ENCODE measurements at regions not wholly inside any gene's neighbourhood (a gene's known extent, or its start where the extent isn't known, plus 50 kb on each side); places are given as distances from the start of the nearest gene placed in this dataset.

- no peak for DNase-seq
- ATAC-seq (ENCODE audit: poor library complexity): no peak
Observed at GRCh38 chr2:52884761-52885352, 882.7 kb upstream of the CHAC2 start.

GRCh38 chr2:52882974-52883373, 884.6 kb upstream of the CHAC2 start:
- no peak for ATAC-seq (ENCODE audit: poor library complexity)
- no peak for DNase-seq
- intact Hi-C loops (cut with DNase I): no loop called here

More at GRCh38 chr2:52884761-52885352, 882.7 kb upstream of the CHAC2 start:
- intact Hi-C loops (cut with DNase I): no loop called here

GRCh38 chr2:52881606-52882005, 886.0 kb upstream of the CHAC2 start:
- intact Hi-C loops (cut with DNase I): no loop called here
- ATAC-seq (ENCODE audit: poor library complexity) (no peak), DNase-seq (no peak)

- DNase-seq (no peak), ATAC-seq (ENCODE audit: poor library complexity) (peak; percentile 75)
- intact Hi-C loops (cut with DNase I): no loop called here
Observed at GRCh38 chr2:52880872-52881271, 886.7 kb upstream of the CHAC2 start.

GRCh38 chr2:52879561-52879960, 888.0 kb upstream of the CHAC2 start:
- intact Hi-C loops (cut with DNase I): no loop called here
- DNase-seq (no peak), ATAC-seq (ENCODE audit: poor library complexity) (no peak)

GRCh38 chr2:52877703-52878102, 889.9 kb upstream of the CHAC2 start:
- intact Hi-C loops (cut with DNase I): no loop called here
- DNase-seq: no peak
- ATAC-seq (ENCODE audit: poor library complexity): no peak

GRCh38 chr2:52874466-52875106, 893.0 kb upstream of the CHAC2 start:
- intact Hi-C loops (cut with DNase I): no loop called here
- ATAC-seq (ENCODE audit: poor library complexity) (no peak), DNase-seq (no peak)

GRCh38 chr2:52862801-52863200, 904.8 kb upstream of the CHAC2 start:
- intact Hi-C loops (cut with DNase I): no loop called here
- ATAC-seq (ENCODE audit: poor library complexity): no peak

GRCh38 chr2:52861596-52861995, 906.0 kb upstream of the CHAC2 start:
- DNase-seq (no peak), ATAC-seq (ENCODE audit: poor library complexity) (no peak)
- intact Hi-C loops (cut with DNase I): no loop called here

More at GRCh38 chr2:52862801-52863200, 904.8 kb upstream of the CHAC2 start:
- DNase-seq: no peak

- intact Hi-C loops (cut with DNase I): no loop called here
- DNase-seq (no peak), ATAC-seq (ENCODE audit: poor library complexity) (peak; percentile 71)
Observed at GRCh38 chr2:52859065-52859464, 908.5 kb upstream of the CHAC2 start.

- intact Hi-C loops (cut with DNase I): no loop called here
- no peak for ATAC-seq (ENCODE audit: poor library complexity)
- no peak for DNase-seq
Observed at GRCh38 chr2:52857722-52858121, 909.9 kb upstream of the CHAC2 start.

- intact Hi-C loops (cut with DNase I): no loop called here
- DNase-seq (no peak), ATAC-seq (ENCODE audit: poor library complexity) (no peak)
Observed at GRCh38 chr2:52852006-52852405, 915.6 kb upstream of the CHAC2 start.

- intact Hi-C loops (cut with DNase I): no loop called here
- ATAC-seq (ENCODE audit: poor library complexity): no peak
- no peak for DNase-seq
Observed at GRCh38 chr2:52844701-52845423, 922.7 kb upstream of the CHAC2 start.

- no peak for DNase-seq
- ATAC-seq (ENCODE audit: poor library complexity): no peak
- intact Hi-C loops (cut with DNase I): no loop called here
Observed at GRCh38 chr2:52835909-52836308, 931.7 kb upstream of the CHAC2 start.

- intact Hi-C loops (cut with DNase I): no loop called here
- DNase-seq: no peak
- no peak for ATAC-seq (ENCODE audit: poor library complexity)
Observed at GRCh38 chr2:52831216-52831615, 936.4 kb upstream of the CHAC2 start.

GRCh38 chr2:52828112-52828511, 939.5 kb upstream of the CHAC2 start:
- intact Hi-C loops (cut with DNase I): no loop called here
- DNase-seq (no peak), ATAC-seq (ENCODE audit: poor library complexity) (no peak)

GRCh38 chr2:52821631-52822030, 946.0 kb upstream of the CHAC2 start:
- intact Hi-C loops (cut with DNase I): no loop called here
- DNase-seq (no peak), ATAC-seq (ENCODE audit: poor library complexity) (no peak)

GRCh38 chr2:52818958-52819357, 948.6 kb upstream of the CHAC2 start:
- ATAC-seq (ENCODE audit: poor library complexity) (no peak), DNase-seq (no peak)
- intact Hi-C loops (cut with DNase I): no loop called here

- ATAC-seq (ENCODE audit: poor library complexity) (peak; percentile 82), DNase-seq (no peak)
- intact Hi-C loops (cut with DNase I): no loop called here
Observed at GRCh38 chr2:52810460-52810859, 957.1 kb upstream of the CHAC2 start.

GRCh38 chr2:52805901-52806410, 961.6 kb upstream of the CHAC2 start:
- no peak for ATAC-seq (ENCODE audit: poor library complexity)
- intact Hi-C loops (cut with DNase I): no loop called here

More at GRCh38 chr2:52805901-52806410, 961.6 kb upstream of the CHAC2 start:
- DNase-seq: no peak

All from Right ventricle myocardium superior (tissue), 1 donor.